ENCODE measurements at regions not wholly inside any gene's neighbourhood (a gene's known extent, or its start where the extent isn't known, plus 50 kb on each side); places are given as distances from the start of the nearest gene placed in this dataset.

DNA sequence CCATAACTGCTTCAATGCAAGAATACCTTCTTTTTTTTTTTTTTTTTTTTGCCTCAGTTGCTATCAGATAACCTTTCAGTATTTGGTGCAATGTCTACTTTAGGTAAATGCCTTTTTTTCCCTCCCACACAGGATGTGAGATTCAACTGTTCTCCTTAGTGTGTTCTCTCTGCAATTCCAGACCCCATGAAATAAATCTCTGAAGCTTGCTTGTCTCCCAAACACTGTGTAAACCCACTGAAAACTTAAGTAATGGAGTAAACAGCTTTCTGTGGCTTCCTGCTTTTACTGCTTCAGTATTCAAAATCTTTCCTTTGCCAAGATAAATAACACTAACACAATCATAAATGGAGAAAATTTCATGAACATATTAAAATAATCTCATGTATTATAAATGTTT is 55.8 kb upstream of the CLEC14A start:
- H3K4me2 ChIP-seq (ENCODE audit: low read length) = no peak overlapping the region
- CTCF ChIA-PET (ENCODE audit: unreplicated experiment) = no interaction called here
- no peaks in the 10 kb centered on the region for H3K36me3 ChIP-seq (ENCODE audit: insufficient read depth, low read length)
- no peak overlapping the region for H3K4me3 ChIP-seq (ENCODE audit: low read depth, low read length, poor library complexity, severe bottlenecking)
- TF ChIP-seq CTCF (conservative IDR thresholded peaks at IDR 0.05; ENCODE audit: low read length) = no peak
- TF ChIP-seq EZH2phosphoT487 (IDR thresholded peaks at IDR 0.05; ENCODE audit: borderline replicate concordance, low read depth, low read length) = no peak
- intact Hi-C loops (cut with micrococcal nuclease; ENCODE audit: unreplicated experiment) = no loop called here
- no peak overlapping the region for H3K27ac ChIP-seq (ENCODE audit: low read depth, low read length, poor library complexity, severe bottlenecking)
- H3K9me2 ChIP-seq (ENCODE audit: insufficient read depth, low read length) = no peaks in the 10 kb centered on the region
- no peak for DNase-seq (ENCODE audit: low spot score)
- no TSS peak for BruUV-seq (replicated peaks)
- no peaks in the 10 kb centered on the region for H3K9me3 ChIP-seq (ENCODE audit: low read length)
- no peaks in the 10 kb centered on the region for H3K79me2 ChIP-seq (ENCODE audit: insufficient read depth, low read depth, low read length)
- H4K20me1 ChIP-seq (ENCODE audit: insufficient read depth, low read length) = no peaks in the 10 kb centered on the region
- POLR2A ChIA-PET = interaction anchor here (1.6 kb wide), 1 partner anchor 12 kb away, joined by 4 read pairs; no protein-coding TSS in a partner anchor
- H2AFZ ChIP-seq (ENCODE audit: low read length) = no peak overlapping the region
- no peaks in the 10 kb centered on the region for H3K4me1 ChIP-seq (ENCODE audit: insufficient read depth, low read length, poor library complexity, severe bottlenecking)

DNA sequence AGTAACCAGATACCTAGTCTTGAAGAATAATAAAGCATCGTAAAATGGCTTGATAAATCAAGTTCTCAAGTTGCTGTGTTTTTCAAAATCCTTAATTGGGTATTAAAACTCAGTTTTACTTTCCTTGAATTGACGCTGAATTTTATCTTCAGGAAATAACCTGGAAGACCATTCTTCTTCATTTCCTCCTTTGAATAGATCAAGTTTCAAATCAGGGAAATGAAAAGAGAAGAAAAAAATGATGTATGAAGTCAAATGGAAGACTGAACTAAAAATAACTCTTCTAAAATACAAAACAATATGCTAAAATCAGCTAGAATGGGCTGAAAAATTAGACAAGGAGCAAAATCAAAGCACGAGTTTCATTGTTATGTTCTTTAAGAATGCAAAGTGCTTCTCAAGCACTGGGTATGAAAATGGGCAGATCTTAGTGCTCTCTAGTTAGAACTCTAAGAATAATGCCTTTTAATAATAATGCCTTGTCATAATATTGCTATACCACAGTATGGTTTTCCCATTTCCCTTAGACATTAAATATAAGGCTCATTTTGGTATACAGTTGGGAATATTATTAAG is 54.6 kb upstream of the CLEC14A start:
- Histone ChIP-seq H3K4me1 (ENCODE audit: insufficient read depth, low read length, poor library complexity, severe bottlenecking) (no peaks in the 10 kb centered on the region), H3K27ac (ENCODE audit: low read depth, low read length, poor library complexity, severe bottlenecking) (no peak overlapping the region), H3K36me3 (ENCODE audit: insufficient read depth, low read length) (no peaks in the 10 kb centered on the region), H4K20me1 (ENCODE audit: insufficient read depth, low read length) (no peaks in the 10 kb centered on the region), H3K4me2 (ENCODE audit: low read length) (no peak overlapping the region), H3K9me2 (ENCODE audit: insufficient read depth, low read length) (no peaks in the 10 kb centered on the region), H2AFZ (ENCODE audit: low read length) (no peak overlapping the region), H3K79me2 (ENCODE audit: insufficient read depth, low read depth, low read length) (no peaks in the 10 kb centered on the region), H3K4me3 (ENCODE audit: low read depth, low read length, poor library complexity, severe bottlenecking) (no peak overlapping the region), H3K9me3 (ENCODE audit: low read length) (no peaks in the 10 kb centered on the region)
- ChIA-PET POLR2A (no interaction called here), CTCF (ENCODE audit: unreplicated experiment) (no interaction called here)
- no peak for TF ChIP-seq CTCF (conservative IDR thresholded peaks at IDR 0.05; ENCODE audit: low read length)
- no peak for TF ChIP-seq EZH2phosphoT487 (IDR thresholded peaks at IDR 0.05; ENCODE audit: borderline replicate concordance, low read depth, low read length)
- no TSS peak for BruUV-seq (replicated peaks)
- intact Hi-C loops (cut with micrococcal nuclease; ENCODE audit: unreplicated experiment) = no loop called here
- no peak for DNase-seq (ENCODE audit: low spot score)

GRCh38 chr14:38309522-38310277 is 53.8 kb upstream of the CLEC14A start:
- H2AFZ ChIP-seq (ENCODE audit: low read length) = no peak overlapping the region
- H3K9me3 ChIP-seq (ENCODE audit: low read length) = no peaks in the 10 kb centered on the region

More at GRCh38 chr14:38309522-38310277, 53.8 kb upstream of the CLEC14A start:
- CTCF ChIA-PET (ENCODE audit: unreplicated experiment) = no interaction called here
- no peaks in the 10 kb centered on the region for H3K4me1 ChIP-seq (ENCODE audit: insufficient read depth, low read length, poor library complexity, severe bottlenecking)
- H4K20me1 ChIP-seq (ENCODE audit: insufficient read depth, low read length) = no peaks in the 10 kb centered on the region
- no peaks in the 10 kb centered on the region for H3K79me2 ChIP-seq (ENCODE audit: insufficient read depth, low read depth, low read length)
- no peak overlapping the region for H3K4me2 ChIP-seq (ENCODE audit: low read length)
- no peak for DNase-seq (ENCODE audit: low spot score)
- no peak overlapping the region for H3K4me3 ChIP-seq (ENCODE audit: low read depth, low read length, poor library complexity, severe bottlenecking)
- no peak overlapping the region for H3K27ac ChIP-seq (ENCODE audit: low read depth, low read length, poor library complexity, severe bottlenecking)
- TF ChIP-seq EZH2phosphoT487 (IDR thresholded peaks at IDR 0.05; ENCODE audit: borderline replicate concordance, low read depth, low read length) (no peak), CTCF (conservative IDR thresholded peaks at IDR 0.05; ENCODE audit: low read length) (no peak)
- BruUV-seq (replicated peaks) = no TSS peak
- intact Hi-C loops (cut with micrococcal nuclease; ENCODE audit: unreplicated experiment) = no loop called here
- H3K36me3 ChIP-seq (ENCODE audit: insufficient read depth, low read length) = no peaks in the 10 kb centered on the region
- POLR2A ChIA-PET = no interaction called here
- H3K9me2 ChIP-seq (ENCODE audit: insufficient read depth, low read length) = no peaks in the 10 kb centered on the region

Data from OCI-LY7 (cell line).